HepG2 (cell line): ENCODE measurements at regions not wholly inside any gene's neighbourhood (a gene's known extent, or its start where the extent isn't known, plus 50 kb on each side); places are given as distances from the start of the nearest gene placed in this dataset.

Source experiments
- ARID2 ChIP-seq: sonication (generic); formaldehyde crosslinking; IDR thresholded peaks from 2 replicates; pipeline ENCODE4 v1.8.1; 2022; ENCODE audit warnings: mild to moderate bottlenecking, missing genetic modification reagents, borderline replicate concordance
- ARID3A ChIP-seq: IDR thresholded peaks from 2 replicates; pipeline ENCODE4 v1.6.1; 2012; ENCODE audit warnings: low read depth, low read length, improper control_type of control experiment
- ATF3 ChIP-seq: sonication (generic); formaldehyde crosslinking; IDR thresholded peaks from 2 replicates; pipeline ENCODE4 v1.4.0; 2020; ENCODE audit warnings: missing genetic modification reagents
- CTCF ChIP-seq: sonication (generic); formaldehyde crosslinking; IDR thresholded peaks from 2 replicates; pipeline ENCODE4 v1.5.0; 2020; ENCODE audit warnings: mild to moderate bottlenecking, missing genetic modification reagents, moderate library complexity
- ZBTB8A ChIP-seq: sonication (generic); formaldehyde crosslinking; IDR thresholded peaks from 2 replicates; pipeline ENCODE4 v1.4.0; 2020; ENCODE audit warnings: mild to moderate bottlenecking, low read depth, missing genetic modification reagents, borderline replicate concordance
- ZNF292 ChIP-seq: sonication (generic); formaldehyde crosslinking; IDR thresholded peaks from 2 replicates; pipeline ENCODE4 v1.8.1; 2022; ENCODE audit warnings: mild to moderate bottlenecking, low read depth, missing genetic modification reagents, borderline replicate concordance
- ZNF530 ChIP-seq: sonication (generic); formaldehyde crosslinking; IDR thresholded peaks from 2 replicates; pipeline ENCODE4 v1.5.0; 2020; ENCODE audit warnings: low read depth, mild to moderate bottlenecking, missing genetic modification reagents
- ZNF841 ChIP-seq: sonication (generic); formaldehyde crosslinking; IDR thresholded peaks from 2 replicates; pipeline ENCODE4 v1.8.1; 2023; ENCODE audit warnings: missing genetic modification reagents, borderline replicate concordance

- TF ChIP-seq ARID2 (CRISPR knock-in tag) = no peak
- TF ChIP-seq ZNF292 (CRISPR knock-in tag) = no peak
- no peak for TF ChIP-seq CTCF (CRISPR knock-in tag)
- TF ChIP-seq ZNF530 (CRISPR knock-in tag) = no peak
- no peak for TF ChIP-seq ARID3A
- no peak for TF ChIP-seq ZNF841
- no peak for TF ChIP-seq ATF3
- no peak for TF ChIP-seq ZBTB8A (CRISPR knock-in tag)
Observed at GRCh38 chr18:76616373-76616772, 121.3 kb upstream of the ZNF516 start.
